Stimulated activated CD4-positive, alpha-beta T cell treated with anti-CD3 and anti-CD28 coated beads, Interleukin-15, amount 100 ng/mL, for 1 hour (primary cell): ENCODE measurements at regions not wholly inside any gene's neighbourhood (a gene's known extent, or its start where the extent isn't known, plus 50 kb on each side); places are given as distances from the start of the nearest gene placed in this dataset.
"Not testable (repeated sequence)": the region's sequence is repeated elsewhere in the genome, so short reads cannot be mapped to it uniquely, and the experiment has no call there.

Experiments
- DNase-seq, 2 donors: peaks; one replicate each; pipeline ENCODE4 v3.0.0-alpha.2; 2020; ENCODE audit warnings: low read depth in 1 of 2, low spot score in 1 of 2

DNA sequence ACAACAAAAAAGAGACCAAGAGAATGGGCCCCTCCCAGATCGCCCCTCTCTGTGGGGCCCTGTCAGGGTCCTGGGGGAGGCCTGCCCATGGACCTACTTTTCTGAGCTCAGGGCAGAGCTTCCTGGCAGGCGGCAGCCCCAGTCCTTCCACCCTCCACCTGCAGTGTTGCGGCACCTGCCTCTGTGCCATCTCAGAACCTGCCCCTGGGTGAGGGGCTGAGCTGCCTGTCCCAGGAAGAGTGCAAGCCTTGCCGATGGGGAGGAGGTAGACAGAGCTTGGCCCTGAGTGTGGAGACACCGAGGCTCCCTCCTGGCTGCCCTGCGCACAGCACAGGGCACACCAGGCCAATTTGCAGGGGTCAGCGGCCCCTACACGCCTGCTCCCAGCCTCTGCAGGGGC is 67.5 kb downstream of the UNCX start:
- no peak for DNase-seq

DNA sequence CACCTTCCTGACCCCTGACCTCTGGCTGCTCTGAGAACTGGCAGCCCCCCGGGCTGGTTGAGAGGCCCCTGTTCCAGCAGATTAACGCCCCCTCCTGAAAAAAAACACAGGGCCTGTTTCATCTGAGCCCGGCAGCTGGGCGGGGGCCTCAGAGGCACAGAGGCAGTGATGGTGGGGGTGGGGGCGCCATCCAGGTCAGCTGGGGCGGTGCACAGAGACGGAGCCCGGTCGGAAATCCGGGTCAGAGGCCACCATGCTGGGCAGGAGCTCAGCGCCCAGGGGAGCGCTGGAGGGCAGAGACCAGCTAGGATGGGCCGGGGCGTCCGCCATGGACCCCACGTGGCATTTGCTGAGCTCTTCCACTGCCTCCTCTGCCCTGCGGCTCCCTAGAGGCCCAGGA is 68.0 kb downstream of the UNCX start:
- DNase-seq = no peak

DNA sequence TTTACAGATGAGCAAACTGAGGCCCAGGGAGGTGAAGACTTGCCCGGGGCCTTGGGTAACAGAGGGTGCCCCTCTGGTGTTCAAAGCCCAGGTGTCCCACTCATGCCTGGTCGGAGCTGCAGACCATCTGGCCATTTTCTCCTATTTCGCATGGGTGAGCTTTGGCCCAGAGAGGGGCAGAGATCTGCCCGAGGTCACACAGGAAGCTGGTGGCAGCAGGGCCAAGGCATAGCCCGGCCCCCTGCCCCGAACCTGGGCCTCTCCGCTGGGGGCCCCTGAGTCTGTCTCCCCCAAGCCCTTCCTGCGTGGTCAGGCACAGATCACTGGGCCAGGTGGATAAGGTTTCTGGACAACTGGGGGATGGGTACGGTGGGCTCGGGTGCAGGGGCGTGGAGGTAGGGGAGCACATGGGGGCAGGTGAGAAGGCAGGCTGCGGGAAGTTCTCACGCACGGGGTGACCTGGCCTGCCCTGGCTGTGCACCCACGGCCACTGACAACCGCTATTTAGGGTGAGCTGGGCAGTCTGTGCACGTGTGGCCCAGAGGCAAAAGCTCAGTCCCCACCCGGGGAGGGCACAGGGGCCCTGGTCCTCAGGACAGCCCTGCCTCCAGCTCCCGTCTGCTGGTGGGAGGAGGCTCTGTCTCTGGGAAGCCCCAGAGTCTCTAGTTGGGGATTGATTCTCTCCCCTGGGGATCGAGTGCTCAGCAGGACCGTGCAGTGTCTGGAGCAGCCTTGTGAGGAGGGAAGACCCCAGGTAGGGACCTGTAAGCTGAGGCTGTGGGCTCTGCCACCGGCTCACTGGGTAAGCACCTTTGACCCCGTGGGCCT is 68.6 kb downstream of the UNCX start:
- DNase-seq = no peak

DNA sequence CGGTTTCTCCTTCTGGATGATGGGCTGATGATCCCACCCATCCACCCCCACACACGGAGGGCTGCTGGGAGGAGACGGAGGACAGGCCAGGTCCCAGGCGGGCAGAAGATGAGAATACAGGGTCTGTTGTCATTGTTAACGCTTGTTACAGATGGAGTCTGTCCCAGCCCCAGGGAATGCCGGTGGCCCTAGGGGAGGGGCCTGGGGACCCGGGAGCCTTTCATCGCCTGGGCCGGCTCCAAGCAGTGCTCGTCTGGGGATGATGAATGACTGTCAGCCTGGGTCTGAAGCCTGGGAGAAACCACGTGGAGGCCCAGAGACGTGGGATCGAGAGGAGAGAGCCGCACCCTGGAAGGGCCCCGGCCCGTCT is 69.2 kb downstream of the UNCX start:
- DNase-seq = no peak

DNA sequence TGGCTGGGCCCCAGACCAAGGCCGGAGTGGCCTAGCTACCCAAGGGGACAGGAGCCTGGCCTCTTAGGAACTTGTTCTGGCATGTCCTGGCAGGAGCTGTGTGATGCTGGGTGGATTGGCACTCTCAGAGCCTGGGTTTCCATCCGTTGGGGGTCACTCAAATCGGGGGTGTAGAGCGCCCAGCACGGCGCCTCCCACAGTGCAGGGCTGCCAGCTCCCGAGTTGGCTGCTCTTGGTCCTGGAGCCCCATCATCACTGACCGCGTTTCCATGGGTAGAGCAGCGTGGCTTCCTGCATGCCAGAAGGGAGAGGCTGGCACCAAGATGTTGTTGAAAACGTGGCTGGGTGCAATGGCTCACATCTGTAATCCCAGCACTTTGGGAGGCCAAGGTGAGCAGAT is 70.3 kb downstream of the UNCX start:
- no peak for DNase-seq

DNA sequence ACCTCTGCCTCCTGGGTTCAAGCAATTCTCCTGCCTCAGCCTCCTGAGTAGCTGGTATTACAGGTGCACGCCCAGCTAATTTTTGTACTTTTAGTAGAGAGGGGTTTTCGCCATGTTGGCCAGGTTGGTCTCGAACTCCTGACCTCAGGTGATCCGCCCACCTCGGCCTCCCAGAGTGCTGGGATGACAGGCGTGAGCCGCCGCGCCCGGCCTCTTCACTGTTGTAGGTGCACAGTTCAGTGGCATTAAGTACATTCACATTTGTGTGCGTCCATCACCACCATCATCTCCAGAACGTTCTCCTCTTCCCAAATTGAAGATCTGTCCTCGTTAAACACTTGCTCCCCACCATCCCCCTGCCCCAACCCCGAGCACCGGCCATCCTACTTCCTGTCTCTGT is 71.3 kb downstream of the UNCX start:
- DNase-seq = not testable (repeated sequence)

DNA sequence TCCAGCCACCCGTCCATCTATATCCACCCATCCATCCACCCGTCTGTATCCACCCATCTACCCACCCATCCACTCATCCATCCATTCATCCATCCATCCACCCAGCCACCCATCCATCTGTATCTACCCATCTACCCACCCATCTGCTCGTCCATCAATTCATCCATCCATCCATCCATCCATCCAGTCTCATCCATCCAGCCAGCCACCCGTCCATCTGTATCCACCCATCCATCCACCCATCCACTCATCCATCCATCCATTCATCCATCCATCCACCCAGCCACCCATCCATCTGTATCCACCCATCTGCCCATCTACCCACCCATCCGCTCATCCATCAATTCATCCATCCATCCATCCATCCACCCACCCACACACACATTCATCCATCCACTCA is 73.2 kb downstream of the UNCX start:
- DNase-seq = no peak

DNA sequence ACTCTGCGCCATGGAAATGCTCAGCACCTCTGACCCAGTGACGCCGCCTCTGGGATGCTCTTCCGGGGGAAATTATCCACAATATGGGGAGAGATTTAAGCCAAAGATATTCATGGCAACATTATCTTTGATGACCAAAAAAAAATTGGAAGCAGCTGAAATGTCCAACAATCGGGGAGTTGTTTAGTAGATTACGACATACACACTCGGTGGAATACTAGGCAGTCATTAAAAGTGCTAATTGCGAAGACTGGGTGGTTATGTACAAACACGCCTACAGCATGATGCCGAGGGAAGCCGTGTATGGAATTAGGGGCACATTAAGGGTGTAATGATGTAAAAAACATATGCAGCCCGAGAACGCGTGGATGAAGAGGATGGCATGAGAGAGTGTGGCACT is 75.2 kb downstream of the UNCX start:
- DNase-seq = no peak

DNA sequence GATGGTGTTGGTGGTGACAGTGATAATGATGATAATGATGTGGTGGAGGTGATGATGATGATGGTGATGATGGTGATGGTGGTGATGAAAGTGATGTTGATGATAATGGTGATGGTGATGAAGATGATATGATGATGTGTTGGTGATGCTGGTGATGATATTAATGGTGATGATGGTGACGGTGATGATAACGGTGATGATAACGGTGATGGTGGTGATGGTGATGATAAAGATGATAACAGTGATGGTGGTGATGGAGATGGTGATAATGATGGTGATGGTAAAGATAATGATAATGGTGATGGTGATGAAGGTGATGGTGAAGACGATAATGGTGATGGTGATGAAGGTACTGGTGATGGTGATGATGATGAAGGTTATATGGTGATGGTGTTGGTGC is 76.6 kb downstream of the UNCX start:
- no peak for DNase-seq

DNA sequence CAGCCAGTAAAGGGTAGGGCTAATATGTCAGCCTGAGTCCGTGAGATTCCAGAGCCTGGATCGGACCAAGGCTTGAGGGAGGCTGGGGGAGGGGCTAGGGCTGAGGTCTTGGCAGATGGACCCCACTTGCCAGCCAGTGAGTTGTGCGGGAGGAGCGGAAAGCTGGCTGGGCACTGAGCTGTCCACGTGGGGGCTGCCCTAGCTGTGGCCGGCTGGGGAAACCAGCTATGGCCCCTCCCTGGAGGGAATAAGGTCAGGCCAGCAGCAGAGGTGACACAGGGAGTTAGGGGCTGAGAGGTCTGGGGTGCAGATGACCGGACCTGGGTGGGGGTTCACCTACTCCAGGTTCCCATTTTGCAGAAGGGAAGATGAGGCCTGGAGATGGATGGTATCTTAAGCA is 77.3 kb downstream of the UNCX start:
- DNase-seq = no peak

DNA sequence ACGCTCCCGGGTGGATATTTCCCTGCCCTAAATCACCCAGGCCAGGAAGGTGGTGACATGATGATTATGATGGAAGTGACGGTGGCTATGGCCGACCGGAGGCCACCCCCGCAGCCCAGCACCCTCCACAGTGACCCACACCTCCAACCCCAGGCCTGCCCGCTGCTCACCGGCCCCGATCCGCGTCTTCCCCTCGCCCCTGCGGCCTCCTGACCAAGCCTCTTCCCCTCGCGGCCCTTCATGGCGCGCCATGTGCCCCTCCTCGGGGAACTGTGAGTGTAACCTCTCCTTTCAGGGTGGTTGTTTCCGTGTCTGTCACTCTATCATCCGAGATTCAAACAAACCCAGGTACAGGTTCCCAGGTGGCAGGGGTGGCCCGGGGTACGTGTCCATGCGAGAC is 78.3 kb downstream of the UNCX start:
- DNase-seq = no peak

DNA sequence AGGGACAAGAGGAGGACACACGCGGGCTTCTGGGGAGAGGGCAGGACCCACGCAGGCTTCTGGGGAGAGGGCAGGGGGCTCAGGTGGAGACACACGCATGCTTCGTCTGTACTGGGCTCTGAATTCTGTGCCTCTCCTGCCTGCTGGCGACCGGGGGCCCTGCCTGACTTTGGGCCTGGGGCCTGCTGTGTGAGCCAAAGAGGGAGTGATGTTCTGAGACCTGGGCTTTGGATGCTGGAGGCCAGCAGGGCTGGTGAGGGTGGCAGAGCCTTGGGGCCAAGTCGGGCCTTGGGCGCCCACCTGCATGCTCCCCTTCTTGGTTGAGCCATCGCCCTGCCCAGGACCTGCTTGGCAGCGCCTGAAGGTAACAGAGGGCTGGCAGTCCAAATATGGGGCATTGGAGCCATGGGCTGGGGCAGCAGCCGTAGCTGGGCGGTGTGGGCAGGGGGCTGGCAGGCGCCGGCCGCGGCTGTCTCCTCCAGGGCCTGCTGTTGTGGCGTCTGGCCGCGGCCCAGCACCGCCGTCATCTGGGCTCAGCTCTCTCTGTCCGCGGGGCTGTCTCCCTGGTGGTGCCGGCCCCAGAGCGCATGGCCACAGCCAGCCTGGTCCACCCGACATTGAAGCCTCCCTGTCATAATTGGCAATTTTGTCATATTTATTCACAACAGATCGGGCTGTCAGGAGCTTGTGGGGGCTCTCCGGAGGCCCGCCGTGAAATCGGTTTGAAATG is 78.9 kb downstream of the UNCX start:
- DNase-seq = no peak

DNA sequence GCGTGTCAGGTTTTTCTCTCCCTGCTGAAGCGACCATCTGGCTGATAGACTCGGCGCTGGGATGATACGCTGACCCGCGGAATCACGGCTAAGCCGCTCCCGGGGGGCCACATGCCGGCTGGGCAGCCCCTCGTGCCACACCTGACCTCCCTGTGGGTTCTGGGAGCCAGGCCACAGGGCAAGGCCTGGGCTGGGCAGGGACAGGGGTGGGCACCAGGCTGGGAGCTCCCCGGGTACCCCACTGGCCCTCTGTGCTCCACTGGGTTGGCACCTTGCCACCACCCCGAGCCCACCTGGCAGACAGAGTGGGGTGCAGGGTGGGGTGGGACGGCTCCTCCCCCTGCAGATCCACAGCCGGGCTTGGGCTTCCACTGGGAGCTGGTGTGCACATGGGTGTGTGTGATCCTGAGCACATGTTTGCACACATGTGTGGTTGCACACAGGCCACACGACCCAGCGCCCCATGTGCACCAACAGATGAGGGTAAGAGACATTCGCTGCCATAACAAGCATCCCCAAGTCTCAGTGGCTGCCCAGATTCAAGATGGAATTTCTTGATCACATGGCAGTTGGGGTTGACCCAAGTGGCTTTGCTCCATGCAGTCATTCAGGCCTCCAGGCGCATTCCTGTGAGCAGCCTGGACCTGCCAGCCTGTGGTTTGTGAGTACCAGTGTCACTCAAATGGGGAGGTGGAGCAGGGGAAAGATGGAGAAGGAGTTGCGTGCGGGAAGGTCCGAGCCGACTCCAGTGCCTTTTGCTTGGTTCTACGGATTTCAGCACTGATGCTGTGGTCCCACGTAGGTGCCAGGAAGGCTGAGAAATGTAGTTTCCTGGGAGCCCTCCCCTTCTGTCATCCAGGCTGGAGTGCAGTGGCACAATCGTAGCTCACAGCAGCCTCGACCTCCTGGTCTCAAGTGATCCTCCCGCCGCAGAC is 79.7 kb downstream of the UNCX start:
- no peak for DNase-seq

DNA sequence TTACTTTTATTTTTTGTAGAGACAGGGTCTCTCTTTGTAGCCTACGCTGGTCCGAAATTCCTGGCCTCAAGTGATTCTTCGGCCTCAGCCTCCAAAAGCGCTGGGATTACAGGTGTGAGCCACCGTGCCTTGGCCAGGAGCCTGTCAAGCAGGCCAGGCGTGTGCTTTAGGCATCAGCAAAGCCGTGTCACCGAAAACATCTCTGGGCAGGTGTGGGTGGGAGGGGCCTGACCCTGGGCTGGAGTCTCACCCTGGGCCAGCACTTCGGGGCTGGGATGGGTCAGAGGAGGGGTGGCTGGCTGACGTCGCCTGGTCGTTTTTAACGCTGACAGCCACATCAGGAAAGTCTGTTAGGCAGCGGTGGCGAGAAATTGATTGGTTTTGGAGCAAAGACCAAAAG is 80.9 kb downstream of the UNCX start:
- DNase-seq = no peak

DNA sequence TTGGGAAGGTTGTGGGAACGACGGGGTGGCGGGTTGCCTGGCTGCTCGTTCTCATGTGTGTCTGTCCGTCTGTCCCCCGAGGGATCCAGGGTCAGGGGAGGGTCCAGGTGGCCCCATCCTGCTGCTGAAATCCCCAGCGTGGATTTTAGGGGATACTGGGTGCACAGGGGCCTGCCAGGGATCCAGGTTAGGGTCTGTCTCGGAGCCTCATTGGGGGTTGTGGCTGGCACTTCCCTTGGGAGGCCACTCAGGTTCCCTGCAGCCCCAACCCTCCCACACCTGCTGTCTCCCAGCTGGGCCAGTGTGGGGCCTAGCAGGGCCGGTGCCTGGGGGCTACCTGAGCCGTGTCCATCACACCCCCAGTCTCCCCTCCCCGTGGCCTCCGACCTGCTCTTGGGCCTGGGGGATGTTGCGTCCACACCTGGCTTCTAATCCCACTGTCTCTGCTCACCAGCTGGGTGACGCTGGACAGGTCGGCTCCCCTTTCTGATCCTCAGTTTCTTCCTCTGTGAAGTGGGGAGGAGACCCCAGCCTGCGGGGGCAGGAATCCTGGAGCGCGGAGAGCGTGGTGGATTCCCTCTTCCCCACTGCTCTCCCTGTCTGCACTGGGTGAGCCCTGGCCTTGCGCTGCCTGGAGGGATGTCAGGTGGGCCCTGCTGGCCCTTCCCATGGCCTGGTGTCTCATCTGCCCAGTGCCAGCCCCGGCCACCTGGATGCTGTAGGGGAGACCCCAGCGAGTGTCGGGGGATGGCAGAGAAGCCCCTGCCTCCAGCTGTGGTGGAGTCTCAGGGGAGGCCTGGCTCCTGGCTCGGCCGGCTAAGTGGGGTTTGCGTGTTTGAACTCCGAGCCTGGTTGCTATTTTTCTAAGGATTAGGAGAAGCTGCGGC is 81.6 kb downstream of the UNCX start:
- DNase-seq = no peak

DNA sequence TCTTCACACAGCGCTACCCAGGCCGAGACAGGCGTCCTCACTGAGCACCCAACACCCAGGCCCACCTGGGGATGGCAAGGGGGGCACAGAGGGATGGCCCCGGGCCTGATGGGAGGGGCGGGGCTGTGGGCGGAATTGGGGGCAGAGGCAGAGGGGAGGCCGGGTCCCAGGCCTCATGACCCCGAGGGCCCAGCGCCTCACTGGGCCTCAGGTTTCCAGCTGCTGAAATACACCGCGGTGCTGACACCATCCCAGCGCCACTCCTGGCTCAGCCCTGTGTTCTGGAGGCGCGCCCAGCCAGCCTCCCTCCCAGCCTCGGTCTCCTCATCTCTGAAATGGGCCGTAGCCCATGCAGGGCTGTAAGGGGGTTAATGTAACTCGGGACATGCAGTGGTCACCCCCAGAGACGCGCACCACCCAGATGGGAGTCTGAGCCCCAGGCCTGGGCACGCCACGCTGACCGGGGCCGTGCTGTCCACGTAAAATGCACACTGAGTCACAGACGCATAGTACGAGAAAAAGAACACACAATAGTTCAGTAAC is 82.3 kb downstream of the UNCX start:
- DNase-seq = no peak

DNA sequence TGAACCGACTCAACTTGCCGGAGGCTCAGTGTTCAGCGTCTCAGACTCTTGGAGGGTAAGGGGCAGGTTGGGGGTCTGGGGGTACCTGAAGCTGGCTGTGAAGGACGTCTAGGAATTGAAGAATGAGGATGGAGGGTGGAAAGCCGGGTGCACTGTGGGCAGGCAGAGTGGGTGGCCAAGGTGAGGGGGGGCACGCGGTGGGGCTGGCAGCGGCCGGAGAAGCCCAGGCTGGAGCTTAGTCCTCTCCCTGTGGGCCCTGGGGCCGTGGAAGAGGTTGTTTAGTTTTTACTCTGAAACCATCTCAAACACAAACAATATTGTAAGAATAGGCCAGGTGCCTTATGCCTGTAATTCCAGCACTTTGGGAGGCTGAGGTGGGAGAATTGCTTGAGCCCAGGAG is 83.4 kb downstream of the UNCX start:
- no peak for DNase-seq

DNA sequence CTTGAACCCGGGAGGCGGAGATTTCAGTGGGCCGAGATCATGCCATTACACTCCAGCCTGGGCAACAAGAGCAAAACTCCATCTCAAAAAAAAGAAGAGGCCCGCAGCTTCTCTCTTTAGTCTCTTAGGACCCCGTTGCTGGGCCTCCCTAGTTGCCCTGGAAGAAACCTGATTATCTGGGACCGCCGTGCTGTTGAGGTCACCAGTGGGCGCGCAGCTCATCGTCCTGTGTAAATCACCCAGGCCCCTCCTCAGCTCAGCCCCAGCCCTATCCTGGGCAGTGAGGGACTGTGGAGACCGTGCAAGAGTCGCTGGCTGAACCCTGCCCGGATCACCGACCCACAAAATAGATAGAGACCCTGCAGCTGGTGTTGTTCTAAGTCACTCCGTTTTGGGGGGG is 85.0 kb downstream of the UNCX start:
- DNase-seq = no peak

DNA sequence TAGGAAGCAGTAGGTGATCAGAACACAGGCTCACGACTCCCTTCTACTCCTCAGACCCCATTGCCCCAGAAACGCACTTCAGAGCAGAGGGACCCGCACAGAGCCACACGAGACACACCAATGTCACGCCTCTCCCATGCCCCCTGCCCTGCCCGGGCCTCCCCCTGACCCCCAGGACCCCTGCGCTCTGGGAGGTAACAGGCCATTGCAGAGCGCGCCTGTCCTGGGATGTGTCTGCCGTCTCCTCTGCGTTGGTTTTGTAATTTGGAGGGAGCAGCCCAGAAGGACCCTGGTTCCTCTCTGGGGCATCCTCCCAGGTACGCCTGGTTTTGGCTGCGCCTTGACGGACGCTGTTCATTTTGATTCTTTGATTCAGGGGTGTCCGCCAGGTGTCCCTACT is 85.4 kb downstream of the UNCX start:
- no peak for DNase-seq

DNA sequence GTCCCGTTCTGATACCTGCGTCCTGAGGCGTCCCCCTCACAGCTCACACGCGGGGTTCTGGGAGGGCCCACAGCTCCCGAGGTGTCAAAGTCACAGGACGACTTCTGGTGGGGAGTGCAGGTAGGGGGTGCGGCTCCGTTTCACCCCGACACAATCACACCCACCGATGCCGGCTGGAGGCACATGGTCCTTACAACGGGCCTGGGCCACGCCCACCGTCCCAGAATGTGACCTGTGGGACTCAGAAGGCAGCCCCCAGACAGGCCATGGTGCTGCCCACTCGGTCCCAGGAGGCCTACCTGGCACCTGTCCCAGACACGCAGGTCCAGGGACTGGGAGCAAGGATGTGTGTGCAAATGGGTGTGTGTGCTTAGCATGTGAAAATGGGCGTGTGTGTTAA is 86.0 kb downstream of the UNCX start:
- DNase-seq = no peak
